ENCODE measurements at regions not wholly inside any gene's neighbourhood (a gene's known extent, or its start where the extent isn't known, plus 50 kb on each side); places are given as distances from the start of the nearest gene placed in this dataset.

DNA sequence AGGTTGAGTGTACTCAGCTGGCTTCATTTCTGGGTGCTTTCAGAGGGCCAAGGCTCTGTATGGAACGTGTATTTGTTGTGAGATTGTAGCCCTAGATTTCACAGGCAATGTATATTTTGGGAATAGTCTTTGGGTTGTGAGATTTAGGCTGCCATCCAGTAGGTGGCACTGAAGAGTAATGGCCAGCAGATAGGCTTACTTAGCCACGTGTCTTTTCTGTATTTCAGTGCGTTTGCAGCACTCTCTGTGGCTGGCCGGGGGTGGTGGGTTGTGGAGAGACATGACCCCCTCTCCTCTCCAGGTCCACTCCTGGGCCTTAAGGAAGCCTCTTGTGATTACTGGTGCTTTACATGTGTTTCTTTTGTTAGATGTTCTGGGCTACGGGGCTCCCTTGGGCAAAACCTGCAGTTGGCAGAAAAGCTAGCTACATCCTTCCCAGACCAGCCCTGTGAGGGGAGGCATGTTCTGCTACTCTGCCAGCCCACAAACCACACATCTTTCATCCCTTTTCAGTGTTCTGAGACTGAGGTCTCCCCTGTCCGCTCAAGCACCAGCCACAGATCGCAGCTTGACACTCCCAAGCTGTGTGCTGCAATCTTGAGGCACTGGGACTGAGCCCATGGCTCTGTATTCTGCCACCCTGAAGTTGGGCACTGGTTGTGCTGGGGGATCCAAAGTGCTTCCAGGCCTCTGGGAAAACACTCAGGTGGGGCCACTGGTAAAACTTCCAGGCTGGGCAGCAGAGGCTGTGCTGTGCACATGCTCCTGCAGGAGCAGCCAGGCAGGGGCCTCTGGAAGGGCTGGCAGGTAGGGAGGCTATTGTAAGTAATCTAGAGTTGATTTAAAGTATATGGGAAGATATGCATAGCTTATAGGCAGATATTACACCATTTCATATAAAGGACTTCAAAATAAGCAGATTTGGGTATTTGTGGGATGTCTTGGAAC is 1096.8 kb upstream of the PCDH20 start:
- H3K4me3 ChIP-seq (ENCODE audit: low read depth, low read length) = no peak overlapping the region
- DNase-seq (ENCODE audit: low read depth, low spot score) = peak; percentile 1
- POLR2A ChIA-PET = no interaction called here

DNA sequence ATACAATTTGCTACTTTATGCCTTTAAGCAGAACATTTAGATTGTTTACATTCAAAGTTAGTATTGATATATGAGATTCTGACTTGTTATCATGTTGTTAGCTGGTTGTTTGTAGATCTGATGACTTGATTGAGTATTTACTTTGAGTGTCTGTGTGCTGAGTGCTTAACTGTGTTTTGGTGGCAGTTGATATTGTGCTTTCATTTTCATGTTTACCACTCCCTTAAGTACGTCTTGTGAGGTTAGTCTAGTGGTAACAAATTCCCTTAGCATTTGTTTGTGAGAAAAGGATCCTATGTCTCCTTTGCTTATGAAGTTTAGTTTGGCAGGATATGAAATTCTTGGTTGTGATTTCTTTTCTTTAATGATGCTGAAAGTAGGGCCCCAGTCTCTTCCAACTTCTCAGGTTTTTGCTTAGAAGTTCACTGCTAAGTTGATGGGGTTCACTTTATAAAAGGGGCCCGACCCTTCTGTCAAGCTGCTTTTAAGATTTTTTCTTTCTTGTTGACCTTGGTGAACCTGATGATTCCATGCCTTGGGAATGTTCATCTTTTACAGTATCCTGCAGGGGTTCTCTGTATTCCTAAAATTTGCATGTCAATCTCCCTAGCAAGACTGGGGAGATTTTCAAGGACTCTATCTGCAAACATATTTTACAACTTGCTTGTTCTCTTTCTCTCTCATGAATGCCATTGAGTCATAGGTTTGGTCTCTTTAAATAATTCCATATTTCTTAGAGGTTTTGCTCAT is 1095.4 kb upstream of the PCDH20 start:
- H3K9me3 ChIP-seq (ENCODE audit: control insufficient read depth, insufficient read depth, low read length) = no peaks in the 10 kb centered on the region
- CTCF ChIA-PET = interaction anchor here (0.6 to 1.5 kb wide), 6 partner anchors 9 to 283 kb away, joined by 3 to 6 read pairs (median 4); no protein-coding TSS in a partner anchor
- POLR2A ChIA-PET = no interaction called here
- no peak overlapping the region for H3K4me3 ChIP-seq (ENCODE audit: low read depth, low read length)
- no peak overlapping the region for H3K27ac ChIP-seq (ENCODE audit: low read depth, low read length)
- TF ChIP-seq, protein P1, sequence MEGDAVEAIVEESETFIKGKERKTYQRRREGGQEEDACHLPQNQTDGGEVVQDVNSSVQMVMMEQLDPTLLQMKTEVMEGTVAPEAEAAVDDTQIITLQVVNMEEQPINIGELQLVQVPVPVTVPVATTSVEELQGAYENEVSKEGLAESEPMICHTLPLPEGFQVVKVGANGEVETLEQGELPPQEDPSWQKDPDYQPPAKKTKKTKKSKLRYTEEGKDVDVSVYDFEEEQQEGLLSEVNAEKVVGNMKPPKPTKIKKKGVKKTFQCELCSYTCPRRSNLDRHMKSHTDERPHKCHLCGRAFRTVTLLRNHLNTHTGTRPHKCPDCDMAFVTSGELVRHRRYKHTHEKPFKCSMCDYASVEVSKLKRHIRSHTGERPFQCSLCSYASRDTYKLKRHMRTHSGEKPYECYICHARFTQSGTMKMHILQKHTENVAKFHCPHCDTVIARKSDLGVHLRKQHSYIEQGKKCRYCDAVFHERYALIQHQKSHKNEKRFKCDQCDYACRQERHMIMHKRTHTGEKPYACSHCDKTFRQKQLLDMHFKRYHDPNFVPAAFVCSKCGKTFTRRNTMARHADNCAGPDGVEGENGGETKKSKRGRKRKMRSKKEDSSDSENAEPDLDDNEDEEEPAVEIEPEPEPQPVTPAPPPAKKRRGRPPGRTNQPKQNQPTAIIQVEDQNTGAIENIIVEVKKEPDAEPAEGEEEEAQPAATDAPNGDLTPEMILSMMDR (IDR thresholded peaks at IDR 0.05; ENCODE audit: low read depth, low read length) = no peak
- no peak for DNase-seq (ENCODE audit: low read depth, low spot score)
- H3K27me3 ChIP-seq (ENCODE audit: control insufficient read depth, insufficient read depth, low read length) = no peaks in the 10 kb centered on the region

More for the DNA sequence above, 1096.8 kb upstream of the PCDH20 start:
- TF ChIP-seq, protein P1 (IDR thresholded peaks at IDR 0.05; ENCODE audit: low read depth, low read length) = peak; percentile 69
- H3K9me3 ChIP-seq (ENCODE audit: control insufficient read depth, insufficient read depth, low read length) = no peaks in the 10 kb centered on the region
- H3K27me3 ChIP-seq (ENCODE audit: control insufficient read depth, insufficient read depth, low read length) = no peaks in the 10 kb centered on the region
- CTCF ChIA-PET = interaction anchor here (0.5 to 1.4 kb wide), 7 partner anchors 10 to 100 kb away, joined by 3 to 6 read pairs (median 4); no protein-coding TSS in a partner anchor
- no peak overlapping the region for H3K27ac ChIP-seq (ENCODE audit: low read depth, low read length)

- Histone ChIP-seq H3K27me3 (ENCODE audit: control insufficient read depth, insufficient read depth, low read length) (no peaks in the 10 kb centered on the region), H3K4me3 (ENCODE audit: low read depth, low read length) (no peak overlapping the region), H3K9me3 (ENCODE audit: control insufficient read depth, insufficient read depth, low read length) (no peaks in the 10 kb centered on the region), H3K27ac (ENCODE audit: low read depth, low read length) (no peak overlapping the region)
- ChIA-PET POLR2A (no interaction called here), CTCF (interaction anchor here (1.5 kb wide), 1 partner anchor 9 kb away, joined by 6 read pairs; no protein-coding TSS in a partner anchor)
- no peak for DNase-seq (ENCODE audit: low read depth, low spot score)
- TF ChIP-seq, protein P1 (IDR thresholded peaks at IDR 0.05; ENCODE audit: low read depth, low read length) = no peak
Measured at GRCh38 chr13:62502588-62502987, 1086.9 kb upstream of the PCDH20 start.

DNA sequence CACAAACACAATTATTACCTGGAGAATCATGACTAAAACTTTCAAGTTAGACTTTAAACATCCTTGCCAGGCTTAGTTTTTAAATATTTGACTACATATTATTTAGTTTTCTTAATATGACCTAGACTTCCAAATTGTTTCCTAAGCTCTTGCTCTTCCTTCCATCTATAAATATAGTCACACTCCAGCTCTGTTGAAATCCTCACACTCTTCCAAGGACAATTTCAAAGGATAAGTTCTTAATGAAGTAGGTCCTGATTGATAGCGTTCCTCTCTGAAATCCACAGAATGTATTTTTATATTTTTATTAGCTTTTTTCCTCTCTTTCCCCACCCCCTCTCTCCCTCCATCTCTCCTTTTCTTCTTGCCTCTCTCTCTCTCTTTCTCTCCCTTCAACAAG is 1074.1 kb upstream of the PCDH20 start:
- TF ChIP-seq, protein P1 (IDR thresholded peaks at IDR 0.05; ENCODE audit: low read depth, low read length) = no peak
- ChIA-PET POLR2A (no interaction called here), CTCF (interaction anchor here (0.7 kb wide), 1 partner anchor 104 kb away, joined by 4 read pairs; no protein-coding TSS in a partner anchor)
- H3K4me3 ChIP-seq (ENCODE audit: low read depth, low read length) = no peak overlapping the region
- H3K27ac ChIP-seq (ENCODE audit: low read depth, low read length) = no peak overlapping the region
- H3K27me3 ChIP-seq (ENCODE audit: control insufficient read depth, insufficient read depth, low read length) = no peaks in the 10 kb centered on the region
- H3K9me3 ChIP-seq (ENCODE audit: control insufficient read depth, insufficient read depth, low read length) = no peaks in the 10 kb centered on the region
- no peak for DNase-seq (ENCODE audit: low read depth, low spot score)

Data from AG04450 (cell line).